ENCODE measurements at regions not wholly inside any gene's neighbourhood (a gene's known extent, or its start where the extent isn't known, plus 50 kb on each side); places are given as distances from the start of the nearest gene placed in this dataset.

GRCh38 chr1:8257621-8258020 is 60.3 kb upstream of the SLC45A1 start:
- H3K4me3 ChIP-seq, result no peak overlapping the region
- TF ChIP-seq, protein P1, sequence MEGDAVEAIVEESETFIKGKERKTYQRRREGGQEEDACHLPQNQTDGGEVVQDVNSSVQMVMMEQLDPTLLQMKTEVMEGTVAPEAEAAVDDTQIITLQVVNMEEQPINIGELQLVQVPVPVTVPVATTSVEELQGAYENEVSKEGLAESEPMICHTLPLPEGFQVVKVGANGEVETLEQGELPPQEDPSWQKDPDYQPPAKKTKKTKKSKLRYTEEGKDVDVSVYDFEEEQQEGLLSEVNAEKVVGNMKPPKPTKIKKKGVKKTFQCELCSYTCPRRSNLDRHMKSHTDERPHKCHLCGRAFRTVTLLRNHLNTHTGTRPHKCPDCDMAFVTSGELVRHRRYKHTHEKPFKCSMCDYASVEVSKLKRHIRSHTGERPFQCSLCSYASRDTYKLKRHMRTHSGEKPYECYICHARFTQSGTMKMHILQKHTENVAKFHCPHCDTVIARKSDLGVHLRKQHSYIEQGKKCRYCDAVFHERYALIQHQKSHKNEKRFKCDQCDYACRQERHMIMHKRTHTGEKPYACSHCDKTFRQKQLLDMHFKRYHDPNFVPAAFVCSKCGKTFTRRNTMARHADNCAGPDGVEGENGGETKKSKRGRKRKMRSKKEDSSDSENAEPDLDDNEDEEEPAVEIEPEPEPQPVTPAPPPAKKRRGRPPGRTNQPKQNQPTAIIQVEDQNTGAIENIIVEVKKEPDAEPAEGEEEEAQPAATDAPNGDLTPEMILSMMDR (IDR thresholded peaks at IDR 0.05), result no peak
- peaks cover 0 to 28% (median 14%) of the 10 kb centered on the region in 4 donors for H3K4me1 ChIP-seq
- no peaks in the 10 kb centered on the region for H3K9me3 ChIP-seq
- intact Hi-C loops (cut with DNase I; ENCODE audit: low total_unique reads), result no loop called here
- H3K27ac ChIP-seq, result no peak overlapping the region
- DNase-seq, result no peak
- no peaks in the 10 kb centered on the region for H3K36me3 ChIP-seq
- no peaks in the 10 kb centered on the region for H3K27me3 ChIP-seq

GRCh38 chr1:8256321-8256720 is 61.6 kb upstream of the SLC45A1 start:
- TF ChIP-seq, protein P1 (IDR thresholded peaks at IDR 0.05), result no peak
- DNase-seq, result no peak
- Histone ChIP-seq H3K4me3 (no peak overlapping the region), H3K27me3 (no peaks in the 10 kb centered on the region), H3K9me3 (no peaks in the 10 kb centered on the region), H3K36me3 (no peaks in the 10 kb centered on the region), H3K27ac (no peak overlapping the region), H3K4me1 (peaks cover 0 to 28% (median 14%) of the 10 kb centered on the region in 4 donors)
- intact Hi-C loops (cut with DNase I; ENCODE audit: low total_unique reads), result no loop called here

DNA sequence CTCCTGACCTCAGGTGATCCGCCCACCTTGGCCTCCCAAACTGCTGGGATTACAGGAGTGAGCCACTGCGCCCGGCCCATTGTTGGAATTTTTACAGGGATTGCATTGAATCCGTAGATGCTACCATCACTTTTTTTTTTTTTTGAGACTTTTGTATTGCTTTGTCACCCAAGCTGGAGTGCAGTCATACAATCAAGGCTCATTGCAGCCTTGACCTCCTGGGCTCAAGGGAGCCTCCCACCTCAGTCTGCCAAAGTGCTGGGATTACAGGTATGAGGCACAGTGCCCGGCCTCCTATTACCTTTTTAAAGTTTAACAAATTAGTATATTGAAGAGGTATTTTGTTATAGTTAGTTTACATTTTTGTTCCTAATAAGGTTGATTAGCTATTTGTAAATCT is 62.2 kb upstream of the SLC45A1 start:
- Histone ChIP-seq H3K36me3 (no peaks in the 10 kb centered on the region), H3K4me1 (peaks cover 0 to 28% (median 14%) of the 10 kb centered on the region in 4 donors), H3K9me3 (no peaks in the 10 kb centered on the region), H3K27me3 (no peaks in the 10 kb centered on the region), H3K4me3 (no peak overlapping the region), H3K27ac (no peak overlapping the region)
- TF ChIP-seq, protein P1 (IDR thresholded peaks at IDR 0.05), result no peak
- DNase-seq, result no peak
- intact Hi-C loops (cut with DNase I; ENCODE audit: low total_unique reads), result no loop called here

DNA sequence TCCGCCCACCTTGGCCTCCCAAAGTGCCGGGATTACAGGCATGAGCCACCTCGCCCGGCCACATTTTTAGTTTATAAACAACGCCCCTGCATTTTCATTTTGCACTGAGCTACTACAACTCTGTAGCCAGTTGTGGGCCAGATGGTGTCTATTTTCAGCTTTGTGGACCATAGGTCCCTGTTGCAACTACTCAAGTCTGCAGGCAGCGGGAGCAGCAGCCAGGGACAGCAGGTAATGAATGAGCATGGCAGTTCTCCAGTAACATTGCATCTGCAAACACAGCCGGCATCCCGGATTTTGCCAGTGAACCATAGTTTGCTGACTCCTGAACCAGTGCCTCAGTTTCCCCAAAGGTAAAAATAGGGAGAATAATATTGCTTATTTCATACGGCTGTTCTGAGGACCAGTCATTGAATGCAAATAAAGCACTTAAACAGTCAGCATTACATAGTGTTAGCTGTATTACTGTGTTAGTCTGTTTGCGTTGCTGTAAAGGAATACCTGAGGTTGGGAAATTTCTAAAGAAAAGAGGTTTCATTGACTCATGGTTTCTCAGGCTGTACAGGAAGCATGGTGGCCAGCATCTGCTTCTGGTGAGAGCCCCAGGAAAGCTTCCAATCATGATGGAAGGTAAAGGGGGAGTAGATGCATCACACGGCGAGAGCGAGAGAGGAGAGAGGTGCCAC is 65.5 kb upstream of the SLC45A1 start:
- no peaks in the 10 kb centered on the region for H3K27me3 ChIP-seq
- DNase-seq, result no peak
- H3K4me1 ChIP-seq, result peaks cover 0 to 3% (median 0%) of the 10 kb centered on the region in 4 donors
- intact Hi-C loops (cut with DNase I; ENCODE audit: low total_unique reads), result no loop called here
- no peak overlapping the region for H3K4me3 ChIP-seq
- TF ChIP-seq, protein P1 (IDR thresholded peaks at IDR 0.05), result no peak
- H3K27ac ChIP-seq, result no peak overlapping the region
- H3K36me3 ChIP-seq, result no peaks in the 10 kb centered on the region
- H3K9me3 ChIP-seq, result no peaks in the 10 kb centered on the region

GRCh38 chr1:8251635-8252034 is 66.3 kb upstream of the SLC45A1 start:
- no peaks in the 10 kb centered on the region for H3K27me3 ChIP-seq
- no peaks in the 10 kb centered on the region for H3K36me3 ChIP-seq
- no peak overlapping the region for H3K4me3 ChIP-seq
- intact Hi-C loops (cut with DNase I; ENCODE audit: low total_unique reads), result no loop called here
- H3K9me3 ChIP-seq, result no peaks in the 10 kb centered on the region
- H3K27ac ChIP-seq, result no peak overlapping the region
- TF ChIP-seq, protein P1 (IDR thresholded peaks at IDR 0.05), result no peak
- H3K4me1 ChIP-seq, result no peaks in the 10 kb centered on the region
- DNase-seq, result no peak
